Ishikawa (cell line): ENCODE measurements at regions not wholly inside any gene's neighbourhood (a gene's known extent, or its start where the extent isn't known, plus 50 kb on each side); places are given as distances from the start of the nearest gene placed in this dataset.

Experiments
- CREB1 ChIP-seq: IDR thresholded peaks from 2 replicates; pipeline ENCODE4 v1.6.1; 2012; ENCODE audit warnings: low read depth
- EGR1 ChIP-seq: IDR thresholded peaks from 2 replicates; pipeline ENCODE4 v1.6.1; 2012
- EP300 ChIP-seq: IDR thresholded peaks from 2 replicates; pipeline ENCODE4 v1.6.1; 2012; ENCODE audit warnings: borderline replicate concordance
- MAX ChIP-seq: IDR thresholded peaks from 2 replicates; pipeline ENCODE4 v1.6.1; 2012
- TAF1 ChIP-seq: IDR thresholded peaks from 2 replicates; pipeline ENCODE4 v1.6.1; 2012; ENCODE audit warnings: low read depth, mild to moderate bottlenecking
- YY1 ChIP-seq: IDR thresholded peaks from 2 replicates; pipeline ENCODE4 v1.6.1; 2012; ENCODE audit warnings: low read depth
- ZBTB7A ChIP-seq: IDR thresholded peaks from 2 replicates; pipeline ENCODE4 v1.6.1; 2012; ENCODE audit warnings: low read depth

GRCh38 chr5:166904571-166904970 lies 1386.9 kb upstream of the WWC1 start:
- TF ChIP-seq MAX (no peak), EP300 (no peak), CREB1 (no peak), ZBTB7A (no peak), EGR1 (no peak), TAF1 (no peak), YY1 (no peak)
